HepG2 (cell line): ENCODE measurements at regions not wholly inside any gene's neighbourhood (a gene's known extent, or its start where the extent isn't known, plus 50 kb on each side); places are given as distances from the start of the nearest gene placed in this dataset.

Source experiments
- ATAC-seq: fragments of 200-7000 bp; cut with Tn5 transposase; 3 replicates; pipeline ENCODE4 v1.9.1; 2020; ENCODE audit warnings: mild to moderate bottlenecking, moderate library complexity
- BruUV-seq: library from RNA; stranded (reverse); fragments of 400-500 nt; replicated peaks from 2 replicates; lab custom pipeline; 2021; lab: Mats Ljungman, UMichigan
- CTCF ChIA-PET: fragments of 300-600 bp; formaldehyde crosslinking; extraction: SDS; loops from one replicate; lab custom pipeline; 2021; ENCODE audit warnings: low total read pairs, inconsistent platforms, low intra/inter-chr PET ratio; lab: Yijun Ruan, JAX
- POLR2A ChIA-PET: fragments of 350-600 bp; sonication (Branson Sonifier 250); formaldehyde crosslinking; loops from one replicate; lab custom pipeline; 2020; ENCODE audit warnings: antibody characterized with exemption, inconsistent platforms; lab: Yijun Ruan, JAX
- DNase-seq: peaks from one replicate; pipeline ENCODE4 v3.0.0-alpha.2; 2015; ENCODE audit warnings: low spot score
- FAIRE-seq: peaks from 3 replicates; lab custom pipeline; 2011; peaks lifted over from hg19 to GRCh38; lab: Jason Lieb, UNC
- H2AFZ ChIP-seq: one replicate; pipeline ENCODE4 v1.6.1; 2011; ENCODE audit warnings: low read length, inconsistent platforms
- H3K27ac ChIP-seq: fragments of 300-600 bp; 3 replicates; pipeline ENCODE4 v1.8.0; 2011; ENCODE audit warnings: mixed run types, mild to moderate bottlenecking, mixed read lengths, low read length, inconsistent platforms; ENCODE audit not compliant: insufficient read depth; ENCODE audit errors: extremely low read length
- H3K27me3 ChIP-seq, 2 experiments: fragments of 200-600 bp in 1 of 2; 2 replicates in 1 of 2; 3 replicates in 1 of 2; pipeline versions ENCODE4 v1.6.0 to v1.8.0; 2011; ENCODE audit warnings: low read length in 2 of 2, mild to moderate bottlenecking in 2 of 2, moderate library complexity in 2 of 2, inconsistent platforms in 1 of 2; ENCODE audit not compliant: insufficient read depth in 2 of 2, control insufficient read depth in 1 of 2
- H3K36me3 ChIP-seq, 2 experiments: fragments of 200-600 bp in 1 of 2; replicated peaks in 1 of 2; 2 replicates in 1 of 2; 3 replicates in 1 of 2; pipeline versions ENCODE4 v1.5.1 to v1.8.0; 2011; ENCODE audit warnings: low read length in 2 of 2, inconsistent platforms in 1 of 2; ENCODE audit not compliant: insufficient read depth in 2 of 2, control insufficient read depth in 1 of 2
- H3K4me1 ChIP-seq: 2 replicates; pipeline ENCODE4 v1.5.1; 2012; ENCODE audit warnings: low read length, inconsistent platforms; ENCODE audit not compliant: insufficient read depth
- H3K4me2 ChIP-seq: 2 replicates; pipeline ENCODE4 v1.6.0; 2011; ENCODE audit warnings: low read depth, low read length, inconsistent platforms
- H3K4me3 ChIP-seq, 3 experiments: fragments of 200-600 bp in 1 of 3; sonication (generic), shearing (Covaris generic) in 1 of 3; replicated peaks in 1 of 3; 2 replicates each; pipeline ENCODE4 v1.5.1; 2011 to 2016; ENCODE audit warnings: low read length in 3 of 3, inconsistent platforms in 2 of 3, low read depth in 2 of 3, mild to moderate bottlenecking in 2 of 3, control low read depth in 1 of 3, mixed read lengths in 1 of 3; ENCODE audit not compliant: insufficient read depth in 1 of 3
- H3K79me2 ChIP-seq: one replicate; pipeline ENCODE4 v1.6.1; 2011; ENCODE audit warnings: low read length, inconsistent platforms; ENCODE audit not compliant: insufficient read depth
- H3K9ac ChIP-seq: 2 replicates; pipeline ENCODE4 v1.6.0; 2011; ENCODE audit warnings: mild to moderate bottlenecking, low read depth, low read length, inconsistent platforms; ENCODE audit not compliant: insufficient read depth
- H3K9me3 ChIP-seq: 2 replicates; pipeline ENCODE4 v1.5.1; 2012; ENCODE audit warnings: mild to moderate bottlenecking, low read length
- H4K20me1 ChIP-seq: 2 replicates; pipeline ENCODE4 v1.6.0; 2011; ENCODE audit warnings: inconsistent platforms, mild to moderate bottlenecking, low read length, moderate library complexity; ENCODE audit not compliant: insufficient read depth
- BORCS8-MEF2B ChIP-seq: sonication (generic); formaldehyde crosslinking; IDR thresholded peaks from 2 replicates; pipeline ENCODE4 v1.8.0; 2022; ENCODE audit warnings: mild to moderate bottlenecking, missing genetic modification reagents
- HOXA9 ChIP-seq: sonication (generic); formaldehyde crosslinking; IDR thresholded peaks from 2 replicates; pipeline ENCODE4 v1.8.1; 2022; ENCODE audit warnings: missing genetic modification reagents, mild to moderate bottlenecking, moderate library complexity, borderline replicate concordance
- MED8 ChIP-seq: sonication (generic); formaldehyde crosslinking; IDR thresholded peaks from 2 replicates; pipeline ENCODE4 v1.8.1; 2023; ENCODE audit warnings: mild to moderate bottlenecking, missing genetic modification reagents; ENCODE audit not compliant: insufficient replicate concordance
- MIER2 ChIP-seq: IDR thresholded peaks from 2 replicates; pipeline ENCODE4 v1.6.1; 2016; ENCODE audit warnings: missing biosample characterization, missing genetic modification reagents
- SIX4 ChIP-seq: sonication (generic); formaldehyde crosslinking; IDR thresholded peaks from 2 replicates; pipeline ENCODE4 v1.4.0; 2020; ENCODE audit warnings: missing genetic modification reagents
- ZFP37 ChIP-seq: sonication (generic); formaldehyde crosslinking; IDR thresholded peaks from 2 replicates; pipeline ENCODE4 v1.4.0; 2020; ENCODE audit warnings: missing genetic modification reagents, borderline replicate concordance
- ZNF558 ChIP-seq: sonication (generic); formaldehyde crosslinking; IDR thresholded peaks from 2 replicates; pipeline ENCODE4 v1.9.0; 2022; ENCODE audit warnings: mild to moderate bottlenecking, missing genetic modification reagents, borderline replicate concordance
- ZNF761 ChIP-seq: sonication (generic); formaldehyde crosslinking; conservative IDR thresholded peaks from 2 replicates; pipeline ENCODE4 v1.4.0; 2020; ENCODE audit warnings: mild to moderate bottlenecking, missing genetic modification reagents
- WGBS: methylation state at CpG from one replicate; pipeline ENCODE4 v1.1.6; 2017; ENCODE audit warnings: low lambda C conversion rate; 5-methylcytosine and 5-hydroxymethylcytosine counted together
- in situ Hi-C: cut with HindIII; loops from 2 replicates; pipeline ENCODE4 v1.10.0; 2017; ENCODE audit warnings: low pct_unique_long_range_greater_than_20kb; ENCODE audit not compliant: extremely low pct_ligation_motif_present
- intact Hi-C: fragments of 100-400 bp; cut with micrococcal nuclease; formaldehyde crosslinking; loops from one replicate; pipeline ENCODE4 v1.10.0; 2022; ENCODE audit not compliant: unreplicated experiment
- TF ChIP-seq, protein P1 (sequence below): IDR thresholded peaks from 2 replicates; pipeline ENCODE4 v1.6.1; 2016
- TF ChIP-seq, protein P2 (sequence below): sonication (generic); formaldehyde crosslinking; conservative IDR thresholded peaks from 2 replicates; pipeline ENCODE4 v1.4.0; 2020; ENCODE audit warnings: missing genetic modification reagents

DNA sequence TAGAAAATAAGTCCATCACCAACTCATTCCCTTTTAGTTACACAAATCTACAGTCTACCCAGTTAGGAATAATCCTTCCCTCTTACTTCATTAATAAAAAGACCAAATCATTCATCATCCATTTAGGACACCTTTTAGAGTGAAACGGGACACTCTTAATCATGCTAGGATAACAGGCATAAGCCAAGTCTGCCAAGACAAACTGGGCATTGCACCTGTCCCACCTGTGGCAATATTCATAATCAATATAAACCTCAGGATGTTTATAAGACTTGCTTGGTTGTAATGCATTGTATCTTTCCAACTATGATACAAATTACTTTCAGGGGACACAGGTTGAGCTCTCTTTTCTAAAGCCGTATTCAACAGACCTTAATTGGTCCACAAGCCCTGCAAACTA lies 82.7 kb upstream of the SH3BP4 start:
- Histone ChIP-seq H3K27me3 (no peaks in the 10 kb centered on the region), H3K4me3 (no peak overlapping the region), H3K36me3 (no peaks in the 10 kb centered on the region), H2AFZ (no peak overlapping the region), H4K20me1 (no peaks in the 10 kb centered on the region), H3K9ac (no peak overlapping the region), H3K27ac (no peak overlapping the region), H3K4me1 (peaks cover 96% of the 10 kb centered on the region), H3K79me2 (no peaks in the 10 kb centered on the region), H3K4me2 (no peak overlapping the region), H3K9me3 (peaks cover 17% of the 10 kb centered on the region; the same call in 1 of the 2 replicates)
- intact Hi-C loops: no loop called here
- in situ Hi-C loops: no loop called here
- no TSS peak for BruUV-seq
- ChIA-PET CTCF (no interaction called here), POLR2A (interaction anchor here (1.3 to 5.8 kb wide), 2 partner anchors 11 to 45 kb away, joined by 3 to 43 read pairs; no protein-coding TSS in a partner anchor)
- 50% methylated on average over 2 of the region's 2 CpGs for WGBS
- ATAC-seq (no peak), FAIRE-seq (no peak), DNase-seq (no peak)
- no peak for TF ChIP-seq SIX4 (CRISPR knock-in tag)
- TF ChIP-seq MED8 (CRISPR knock-in tag): no peak
- TF ChIP-seq ZFP37 (CRISPR knock-in tag): no peak
- no peak for TF ChIP-seq ZNF761 (CRISPR knock-in tag)
- TF ChIP-seq, protein P1, sequence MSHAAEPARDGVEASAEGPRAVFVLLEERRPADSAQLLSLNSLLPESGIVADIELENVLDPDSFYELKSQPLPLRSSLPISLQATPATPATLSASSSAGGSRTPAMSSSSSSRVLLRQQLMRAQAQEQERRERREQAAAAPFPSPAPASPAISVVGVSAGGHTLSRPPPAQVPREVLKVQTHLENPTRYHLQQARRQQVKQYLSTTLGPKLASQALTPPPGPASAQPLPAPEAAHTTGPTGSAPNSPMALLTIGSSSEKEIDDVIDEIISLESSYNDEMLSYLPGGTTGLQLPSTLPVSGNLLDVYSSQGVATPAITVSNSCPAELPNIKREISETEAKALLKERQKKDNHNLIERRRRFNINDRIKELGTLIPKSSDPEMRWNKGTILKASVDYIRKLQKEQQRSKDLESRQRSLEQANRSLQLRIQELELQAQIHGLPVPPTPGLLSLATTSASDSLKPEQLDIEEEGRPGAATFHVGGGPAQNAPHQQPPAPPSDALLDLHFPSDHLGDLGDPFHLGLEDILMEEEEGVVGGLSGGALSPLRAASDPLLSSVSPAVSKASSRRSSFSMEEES (CRISPR knock-in tag): no peak
- TF ChIP-seq, protein P2, sequence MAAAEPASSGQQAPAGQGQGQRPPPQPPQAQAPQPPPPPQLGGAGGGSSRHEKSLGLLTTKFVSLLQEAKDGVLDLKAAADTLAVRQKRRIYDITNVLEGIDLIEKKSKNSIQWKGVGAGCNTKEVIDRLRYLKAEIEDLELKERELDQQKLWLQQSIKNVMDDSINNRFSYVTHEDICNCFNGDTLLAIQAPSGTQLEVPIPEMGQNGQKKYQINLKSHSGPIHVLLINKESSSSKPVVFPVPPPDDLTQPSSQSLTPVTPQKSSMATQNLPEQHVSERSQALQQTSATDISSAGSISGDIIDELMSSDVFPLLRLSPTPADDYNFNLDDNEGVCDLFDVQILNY (CRISPR knock-in tag): no peak
- TF ChIP-seq BORCS8-MEF2B (CRISPR knock-in tag): no peak
- no peak for TF ChIP-seq ZNF558 (CRISPR knock-in tag)
- TF ChIP-seq HOXA9 (CRISPR knock-in tag): no peak
- TF ChIP-seq MIER2 (CRISPR knock-in tag): no peak
